NCI-H510A treated with DMSO at 0.1 percent for 48 hours (cell line): ENCODE measurements at regions not wholly inside any gene's neighbourhood (a gene's known extent, or its start where the extent isn't known, plus 50 kb on each side); places are given as distances from the start of the nearest gene placed in this dataset.
"Not testable (repeated sequence)": the region's sequence is repeated elsewhere in the genome, so short reads cannot be mapped to it uniquely, and the experiment has no call there.

Source experiments
- DNase-seq: peaks from one replicate; lab custom pipeline; 2025; lab: John Stamatoyannopoulos, UW

GRCh38 chr7:20839196-20839735, 52.6 kb upstream of the SP8 start:
- DNase-seq = no peak

GRCh38 chr7:20839987-20840386, 53.3 kb upstream of the SP8 start:
- no peak for DNase-seq

GRCh38 chr7:20846791-20847190, 60.1 kb upstream of the SP8 start:
- DNase-seq = no peak

GRCh38 chr7:20858951-20859350, 72.3 kb upstream of the SP8 start:
- no peak for DNase-seq

GRCh38 chr7:20861468-20861867, 74.8 kb upstream of the SP8 start:
- no peak for DNase-seq

GRCh38 chr7:20862554-20862953, 75.9 kb upstream of the SP8 start:
- DNase-seq = no peak

- no peak for DNase-seq
These were observed 77.5 kb upstream of the SP8 start for GRCh38 chr7:20864221-20864620.

GRCh38 chr7:20865684-20866083, 79.0 kb upstream of the SP8 start:
- DNase-seq = no peak

GRCh38 chr7:20870977-20871376, 84.3 kb upstream of the SP8 start:
- no peak for DNase-seq

- no peak for DNase-seq
These were observed 106.1 kb upstream of the SP8 start for GRCh38 chr7:20892776-20893175.

- no peak for DNase-seq
These were observed 108.1 kb upstream of the SP8 start for GRCh38 chr7:20894806-20895205.

- DNase-seq = no peak
These were observed 108.9 kb upstream of the SP8 start for GRCh38 chr7:20895563-20895962.

GRCh38 chr7:20896996-20897395, 110.3 kb upstream of the SP8 start:
- DNase-seq = no peak

- DNase-seq = no peak
These were observed 120.2 kb upstream of the SP8 start for GRCh38 chr7:20906801-20907453.

GRCh38 chr7:20911081-20911480, 124.4 kb upstream of the SP8 start:
- no peak for DNase-seq

GRCh38 chr7:20913853-20914252, 127.2 kb upstream of the SP8 start:
- no peak for DNase-seq

GRCh38 chr7:20916311-20916710, 129.6 kb upstream of the SP8 start:
- no peak for DNase-seq

- no peak for DNase-seq
These were observed 130.9 kb upstream of the SP8 start for GRCh38 chr7:20917603-20918002.

GRCh38 chr7:20918156-20918555, 131.5 kb upstream of the SP8 start:
- DNase-seq = no peak

- not testable (repeated sequence) for DNase-seq
These were observed 140.5 kb upstream of the SP8 start for GRCh38 chr7:20927178-20927577.

GRCh38 chr7:20927976-20928375, 141.3 kb upstream of the SP8 start:
- DNase-seq = no peak

GRCh38 chr7:20929199-20929598, 142.5 kb upstream of the SP8 start:
- no peak for DNase-seq

GRCh38 chr7:20931739-20932138, 145.1 kb upstream of the SP8 start:
- no peak for DNase-seq

- DNase-seq = no peak
These were observed 146.3 kb upstream of the SP8 start for GRCh38 chr7:20932785-20933527.
